ENCODE measurements at regions not wholly inside any gene's neighbourhood (a gene's known extent, or its start where the extent isn't known, plus 50 kb on each side); places are given as distances from the start of the nearest gene placed in this dataset.

- DNase-seq = no peak
Observed at GRCh38 chr5:56508249-56508648, 275.1 kb upstream of the ANKRD55 start.

- no peak for DNase-seq
Observed at GRCh38 chr5:56507351-56507930, 274.3 kb upstream of the ANKRD55 start.

DNA sequence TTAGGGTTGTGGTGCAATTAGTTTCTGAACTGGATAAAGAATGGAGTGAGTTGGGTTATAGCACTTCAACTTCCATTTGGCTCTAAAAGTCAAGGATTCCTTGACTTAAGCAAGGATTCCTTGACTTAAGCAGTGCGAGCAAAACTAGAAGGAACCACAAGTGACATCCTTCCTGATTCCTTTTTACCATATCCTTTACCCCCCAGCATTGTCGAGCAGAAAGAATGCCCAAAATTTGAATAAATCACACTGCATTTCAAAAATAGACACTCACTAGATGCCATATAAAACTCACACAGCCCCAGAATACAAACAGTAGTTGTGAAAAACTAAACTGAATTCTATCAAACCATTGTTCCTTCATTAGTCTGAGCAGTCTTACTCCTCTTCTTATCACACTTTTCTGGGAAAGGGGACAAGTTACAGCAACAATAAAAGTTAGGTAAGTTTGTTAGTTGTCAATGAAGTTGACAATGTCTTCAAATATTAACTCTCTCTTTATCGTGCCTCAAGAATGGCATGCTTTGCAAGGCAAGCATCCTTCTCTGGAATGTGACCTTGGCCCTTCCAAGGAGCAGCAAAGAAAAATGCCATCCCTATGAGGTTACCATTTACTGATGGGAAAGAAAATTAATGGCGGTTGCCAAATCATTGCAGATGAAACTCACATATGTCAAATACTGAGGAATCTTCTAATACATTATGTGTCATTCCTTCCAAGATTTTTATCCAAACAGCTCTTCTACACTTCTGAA lies 273.3 kb upstream of the ANKRD55 start:
- DNase-seq = no peak

GRCh38 chr5:56503929-56504328 lies 270.8 kb upstream of the ANKRD55 start:
- no peak for DNase-seq

- DNase-seq = no peak
Observed at GRCh38 chr5:56501781-56502557, 268.8 kb upstream of the ANKRD55 start.

DNA sequence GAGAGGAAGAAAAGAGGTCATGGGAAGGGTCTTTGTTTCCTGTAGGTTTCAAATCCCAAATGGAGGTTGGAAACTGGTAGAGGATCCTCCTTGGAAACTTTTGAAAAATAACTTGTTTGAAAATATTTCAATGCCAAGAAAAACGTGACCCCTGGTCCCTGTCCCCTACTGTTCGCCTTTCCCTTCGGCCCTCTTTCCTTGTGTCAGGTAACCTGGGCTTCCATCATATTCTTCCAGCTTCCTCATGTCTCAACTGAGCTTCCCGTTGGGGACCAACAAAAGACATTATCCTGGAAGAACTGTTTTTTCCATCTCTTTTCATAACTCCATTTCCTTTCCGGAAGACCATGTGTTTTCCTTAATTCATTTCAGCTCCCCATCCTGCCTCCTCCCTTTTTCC lies 266.8 kb upstream of the ANKRD55 start:
- no peak for DNase-seq

DNA sequence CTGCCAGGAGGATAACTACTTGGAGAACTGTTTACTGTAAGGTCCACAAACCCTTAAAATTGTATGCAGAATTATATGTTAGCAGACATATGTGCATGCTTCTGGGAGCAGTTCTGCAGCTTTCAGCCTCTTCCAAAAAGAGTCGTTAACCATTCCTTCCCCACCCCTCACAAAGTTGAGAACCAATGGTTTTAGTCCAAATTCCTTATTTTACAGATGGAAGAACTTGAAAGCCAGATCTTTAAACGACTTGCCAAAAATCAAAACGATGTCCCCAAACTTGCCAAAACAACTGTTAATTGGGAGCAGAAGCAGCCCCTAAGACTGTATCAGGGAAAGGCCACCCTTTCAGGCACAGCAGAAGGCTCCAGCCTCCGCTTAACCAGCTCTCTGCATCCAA lies 266.4 kb upstream of the ANKRD55 start:
- DNase-seq = no peak

GRCh38 chr5:56498759-56499395 lies 265.7 kb upstream of the ANKRD55 start:
- no peak for DNase-seq

GRCh38 chr5:56496581-56497063 lies 263.5 kb upstream of the ANKRD55 start:
- no peak for DNase-seq

DNA sequence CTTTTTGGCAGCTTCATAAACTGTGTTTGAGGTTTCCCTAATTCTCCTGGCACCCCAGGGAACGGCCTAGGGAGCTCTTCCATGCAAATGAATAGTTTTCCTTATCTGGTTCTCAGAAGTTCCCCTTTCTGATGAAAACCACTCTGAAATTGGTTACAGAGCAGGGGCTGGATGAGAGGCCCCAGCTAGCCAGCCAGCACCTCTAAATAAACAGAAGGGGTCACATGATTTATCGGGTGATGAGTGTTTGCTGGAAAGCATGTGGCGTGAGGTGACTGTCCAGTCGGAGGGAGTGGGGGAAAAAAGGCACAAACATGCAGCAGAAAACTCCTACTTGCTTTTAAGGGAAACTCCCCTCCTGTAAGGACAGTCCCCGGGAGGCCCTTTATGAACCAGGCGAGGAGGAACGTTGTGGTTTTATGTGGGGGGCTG lies 261.2 kb upstream of the ANKRD55 start:
- no peak for DNase-seq

DNA sequence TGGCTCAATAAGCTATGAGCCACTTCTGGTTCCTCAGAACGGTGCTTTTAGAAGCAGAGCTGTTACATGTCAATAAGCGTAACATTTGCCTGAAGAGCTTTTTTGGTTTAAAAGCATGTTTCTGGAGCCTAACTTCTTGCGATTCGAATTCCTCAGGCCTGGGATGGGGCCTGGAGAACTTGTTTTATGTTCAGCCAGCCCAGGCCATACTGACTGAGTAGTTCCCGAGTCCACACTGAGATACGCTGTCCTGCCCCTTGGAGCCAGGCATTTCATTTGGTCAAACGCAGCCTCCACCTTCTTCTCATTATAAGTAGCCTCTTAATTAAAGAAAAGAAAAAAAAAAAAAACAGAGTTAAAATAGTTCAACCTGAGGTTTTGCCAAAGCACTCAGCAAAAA lies 260.6 kb upstream of the ANKRD55 start:
- DNase-seq = no peak

- DNase-seq = no peak
Observed at GRCh38 chr5:56493308-56493707, 260.2 kb upstream of the ANKRD55 start.

- no peak for DNase-seq
Observed at GRCh38 chr5:56492812-56493211, 259.7 kb upstream of the ANKRD55 start.

- peak; percentile 74 for DNase-seq
Observed at GRCh38 chr5:56490971-56491468, 257.9 kb upstream of the ANKRD55 start.

DNA sequence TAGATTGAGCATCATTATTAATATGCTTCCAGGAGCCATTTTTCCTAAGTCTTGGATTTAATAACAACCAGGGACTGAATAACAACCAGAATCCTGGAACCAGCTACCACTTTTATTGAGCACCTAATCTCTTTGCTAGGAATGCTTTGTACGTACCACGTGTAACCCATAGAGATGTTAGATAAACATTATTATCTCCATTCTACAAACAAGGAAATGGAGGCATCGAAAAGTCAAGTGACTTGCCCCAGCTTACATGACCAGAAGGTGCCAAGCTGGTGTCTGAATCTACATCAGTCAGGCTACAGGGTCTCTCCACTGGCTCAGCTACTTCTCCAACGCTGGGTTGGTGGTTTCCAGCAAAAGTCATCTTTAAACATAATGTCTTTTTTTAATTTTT lies 256.1 kb upstream of the ANKRD55 start:
- DNase-seq = no peak

- DNase-seq = no peak
Observed at GRCh38 chr5:56487528-56488115, 254.5 kb upstream of the ANKRD55 start.

- no peak for DNase-seq
Observed at GRCh38 chr5:56482363-56482762, 249.2 kb upstream of the ANKRD55 start.

GRCh38 chr5:56481428-56482357 lies 248.6 kb upstream of the ANKRD55 start:
- DNase-seq = peak; percentile 70

GRCh38 chr5:56480705-56481427 lies 247.7 kb upstream of the ANKRD55 start:
- peak; percentile 77 for DNase-seq

DNA sequence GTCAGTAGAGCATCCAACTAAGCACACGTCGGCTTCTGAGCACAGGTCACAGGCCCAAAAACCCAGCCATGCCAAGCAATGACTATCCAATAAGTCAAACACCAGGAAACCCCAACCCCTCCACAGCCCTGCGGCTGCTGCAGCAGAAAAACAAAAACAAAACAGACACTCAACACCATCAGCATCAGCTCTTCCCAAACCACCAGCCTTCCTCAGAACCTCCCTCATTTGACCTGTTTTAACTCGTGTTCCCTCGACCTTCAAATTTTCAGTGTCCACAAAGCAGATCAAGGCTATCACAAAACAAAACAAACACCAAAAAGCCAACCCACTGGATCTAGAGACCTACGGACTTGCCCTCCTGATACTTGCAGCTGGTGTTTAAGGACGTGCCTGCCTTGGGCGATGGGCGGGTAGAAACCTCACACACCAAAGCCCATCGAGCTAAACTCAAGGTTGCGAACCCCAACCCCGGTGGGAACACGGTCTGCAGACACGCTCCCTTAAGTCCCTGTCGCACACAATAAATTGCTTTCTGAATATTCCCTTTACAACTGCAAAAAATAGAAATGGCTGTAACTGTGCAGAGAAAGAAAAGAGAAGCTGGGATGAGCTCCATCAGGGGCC lies 247.1 kb upstream of the ANKRD55 start:
- peak; percentile 72 for DNase-seq
